ENCODE measurements at regions not wholly inside any gene's neighbourhood (a gene's known extent, or its start where the extent isn't known, plus 50 kb on each side); places are given as distances from the start of the nearest gene placed in this dataset.

GRCh38 chr5:2204366-2205184 is 321.9 kb upstream of the IRX4 start:
- DNase-seq (ENCODE audit: low read depth), result no peak

- no peak for DNase-seq (ENCODE audit: low read depth)
Measured at GRCh38 chr5:2203774-2204173, 321.0 kb upstream of the IRX4 start.

- no peak for DNase-seq (ENCODE audit: low read depth)
Measured at GRCh38 chr5:2201832-2202231, 319.1 kb upstream of the IRX4 start.

GRCh38 chr5:2201421-2201820 is 318.7 kb upstream of the IRX4 start:
- no peak for DNase-seq (ENCODE audit: low read depth)

DNA sequence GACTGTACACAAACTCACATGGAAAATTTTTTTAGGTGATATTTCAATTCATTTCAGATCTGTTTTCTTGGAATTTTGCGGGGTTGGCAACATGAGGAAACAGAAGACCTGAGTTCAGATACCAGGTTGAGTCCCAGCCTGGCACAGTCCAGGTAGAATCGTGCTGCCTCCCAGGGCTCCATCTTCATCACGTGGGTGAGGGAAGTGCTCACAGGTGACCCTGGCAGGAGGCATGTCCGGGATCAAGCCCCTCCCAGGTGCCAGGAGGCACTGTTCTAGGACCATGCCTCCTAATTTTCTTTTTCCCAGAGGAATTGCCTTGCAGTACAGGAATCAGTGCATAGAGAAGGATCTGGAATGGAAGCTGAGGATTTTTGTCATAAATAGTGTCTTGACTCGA is 318.3 kb upstream of the IRX4 start:
- no peak for DNase-seq (ENCODE audit: low read depth)

- DNase-seq (ENCODE audit: low read depth), result no peak
Measured at GRCh38 chr5:2200261-2200950, 317.7 kb upstream of the IRX4 start.

GRCh38 chr5:2199697-2200096 is 317.0 kb upstream of the IRX4 start:
- no peak for DNase-seq (ENCODE audit: low read depth)

DNA sequence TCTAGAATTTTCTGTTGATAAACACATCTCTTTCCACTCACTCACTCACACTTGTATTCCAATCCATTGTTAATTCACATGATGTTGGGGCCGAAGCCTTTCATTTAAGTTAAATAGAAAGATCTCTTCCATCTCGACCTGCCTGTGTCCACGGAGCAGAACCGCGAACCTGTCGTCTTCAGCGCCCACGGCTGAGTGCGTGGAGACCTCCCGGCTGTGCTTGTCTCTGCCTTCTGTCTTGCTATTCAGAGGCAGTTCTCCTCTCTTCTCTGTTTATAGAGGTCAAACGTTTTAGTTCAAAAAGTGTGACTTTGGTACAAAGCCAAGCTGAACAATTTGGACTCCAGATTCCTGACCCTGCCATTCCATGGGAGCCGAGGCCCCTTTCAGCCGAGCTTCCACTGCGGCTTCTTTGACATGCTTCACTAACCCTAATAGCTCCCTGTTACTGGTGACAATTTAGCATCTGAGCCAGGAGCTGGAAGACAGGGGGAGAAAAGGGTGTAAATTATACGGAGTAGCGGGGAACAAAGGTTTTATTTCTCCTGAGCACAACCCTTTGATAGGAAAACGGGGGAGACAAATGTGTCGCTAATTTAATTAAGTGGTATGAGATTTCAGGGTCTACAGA is 314.4 kb upstream of the IRX4 start:
- DNase-seq (ENCODE audit: low read depth), result no peak

- DNase-seq (ENCODE audit: low read depth), result no peak
Measured at GRCh38 chr5:2196416-2196815, 313.7 kb upstream of the IRX4 start.

DNA sequence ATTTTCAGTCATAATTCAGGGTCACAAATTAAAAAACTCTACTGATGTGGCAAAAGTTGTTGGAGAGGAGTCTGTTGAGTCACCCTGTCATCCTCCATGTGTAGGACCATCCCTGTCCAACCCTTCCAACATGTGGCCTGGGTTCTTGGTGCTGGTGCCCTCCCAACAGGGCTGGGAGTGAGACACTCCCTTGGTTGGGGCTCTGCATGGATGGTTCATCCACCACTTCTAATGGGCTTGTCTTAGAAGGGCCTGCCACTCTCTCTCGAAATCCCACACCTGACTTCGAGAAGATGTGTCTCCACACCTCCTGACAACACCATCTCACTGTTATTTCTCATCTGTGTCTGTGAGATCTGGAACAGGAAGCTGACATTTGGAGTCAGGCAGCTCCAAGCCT is 312.2 kb upstream of the IRX4 start:
- no peak for DNase-seq (ENCODE audit: low read depth)

GRCh38 chr5:2194236-2194555 is 311.5 kb upstream of the IRX4 start:
- no peak for DNase-seq (ENCODE audit: low read depth)

DNA sequence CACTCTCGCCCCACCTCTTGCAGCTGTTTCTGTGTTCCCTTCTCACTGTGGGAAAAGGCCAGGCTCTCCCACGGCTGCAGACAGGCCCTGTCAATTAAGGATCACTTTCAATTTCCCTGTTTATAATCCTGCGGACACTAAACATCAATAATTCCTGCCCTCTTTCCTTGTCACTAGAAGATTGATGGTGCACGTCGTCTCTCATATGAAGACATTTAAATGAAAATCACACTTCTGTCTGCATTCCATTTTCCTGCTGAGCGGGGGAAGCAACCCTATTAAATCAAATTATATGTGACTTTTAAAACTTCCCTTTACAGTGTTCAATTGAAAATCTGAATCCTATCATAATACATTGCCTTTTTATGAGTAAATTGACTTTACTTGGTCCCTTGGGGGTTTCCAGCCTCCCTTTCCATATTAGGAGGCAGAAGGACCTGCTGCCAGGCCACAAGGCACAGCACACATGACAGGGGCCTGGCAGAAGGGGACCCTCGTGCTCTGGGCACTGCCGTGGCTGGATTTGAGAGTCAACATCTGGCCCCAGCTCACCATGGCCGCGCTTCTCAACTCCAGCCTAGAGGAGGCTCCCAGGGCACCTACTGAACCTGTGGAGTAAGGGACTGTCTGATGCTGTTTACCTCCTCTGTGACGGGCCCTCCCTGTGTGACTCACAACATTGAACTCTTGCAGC is 311.0 kb upstream of the IRX4 start:
- DNase-seq (ENCODE audit: low read depth), result no peak

- DNase-seq (ENCODE audit: low read depth), result no peak
Measured at GRCh38 chr5:2193142-2193541, 310.4 kb upstream of the IRX4 start.

- no peak for DNase-seq (ENCODE audit: low read depth)
Measured at GRCh38 chr5:2192496-2192895, 309.8 kb upstream of the IRX4 start.

GRCh38 chr5:2191972-2192371 is 309.2 kb upstream of the IRX4 start:
- DNase-seq (ENCODE audit: low read depth), result no peak

DNA sequence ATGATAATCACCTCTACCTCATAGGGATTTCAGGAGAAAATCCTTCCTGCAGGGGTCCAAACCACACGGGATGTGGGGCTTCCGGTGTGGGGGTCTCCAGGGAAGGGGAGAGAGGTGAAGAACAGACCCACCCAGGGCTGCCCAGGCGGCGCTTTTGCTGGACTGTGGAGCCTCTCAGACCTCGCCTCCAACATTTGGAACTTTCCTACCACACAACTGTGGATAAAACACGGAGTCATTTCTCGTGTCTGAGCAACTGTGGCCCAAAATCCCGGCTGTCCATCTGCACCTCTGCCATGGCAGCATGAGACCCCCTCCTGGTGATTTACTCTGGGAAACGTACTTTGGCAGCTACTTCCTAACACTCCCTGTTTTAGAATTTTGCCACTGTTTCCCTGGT is 307.8 kb upstream of the IRX4 start:
- DNase-seq (ENCODE audit: low read depth), result no peak

DNA sequence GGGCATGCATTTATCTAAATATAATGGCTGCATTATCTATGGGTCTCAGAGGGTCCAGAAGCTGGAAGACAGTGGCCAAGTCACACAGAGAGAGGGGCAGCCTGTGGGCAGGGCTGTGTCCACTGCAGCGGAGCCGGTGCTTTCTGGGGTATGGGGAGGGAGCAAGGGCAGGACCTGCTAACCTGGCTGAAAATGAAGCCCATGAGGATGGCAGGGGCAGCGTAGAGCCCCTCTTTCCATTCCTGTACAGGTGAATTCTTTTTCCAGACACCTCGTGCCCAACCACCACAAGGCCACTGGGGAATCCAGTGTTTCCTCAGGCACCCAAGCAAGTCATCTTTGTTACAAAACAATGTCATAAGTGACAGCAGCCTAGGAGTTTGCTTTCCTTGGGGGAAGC is 305.9 kb upstream of the IRX4 start:
- no peak for DNase-seq (ENCODE audit: low read depth)

GRCh38 chr5:2188137-2188536 is 305.4 kb upstream of the IRX4 start:
- no peak for DNase-seq (ENCODE audit: low read depth)

DNA sequence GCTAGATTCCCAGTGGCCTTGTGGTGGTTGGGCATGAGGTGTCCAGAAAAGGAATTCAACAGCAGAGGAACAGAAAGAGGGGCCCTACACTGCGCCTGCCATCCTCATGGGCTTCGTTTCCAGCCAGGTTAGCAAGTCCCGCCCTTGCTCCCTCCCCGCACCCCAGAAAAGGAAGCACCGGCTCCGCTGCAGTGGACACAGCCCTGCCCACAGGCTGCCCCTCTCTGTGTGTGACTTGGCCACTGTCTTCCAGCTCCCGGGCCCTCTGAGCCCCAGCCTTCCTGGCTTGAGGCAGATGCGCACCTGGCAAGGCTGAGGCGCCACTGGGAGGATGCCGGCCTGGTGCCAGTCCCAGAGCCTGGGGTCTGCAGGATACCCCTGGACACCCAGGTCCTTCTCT is 305.0 kb upstream of the IRX4 start:
- no peak for DNase-seq (ENCODE audit: low read depth)

- DNase-seq (ENCODE audit: low read depth), result no peak
Measured at GRCh38 chr5:2187156-2187555, 304.4 kb upstream of the IRX4 start.

GRCh38 chr5:2186472-2187015 is 303.8 kb upstream of the IRX4 start:
- DNase-seq (ENCODE audit: low read depth), result no peak

DNA sequence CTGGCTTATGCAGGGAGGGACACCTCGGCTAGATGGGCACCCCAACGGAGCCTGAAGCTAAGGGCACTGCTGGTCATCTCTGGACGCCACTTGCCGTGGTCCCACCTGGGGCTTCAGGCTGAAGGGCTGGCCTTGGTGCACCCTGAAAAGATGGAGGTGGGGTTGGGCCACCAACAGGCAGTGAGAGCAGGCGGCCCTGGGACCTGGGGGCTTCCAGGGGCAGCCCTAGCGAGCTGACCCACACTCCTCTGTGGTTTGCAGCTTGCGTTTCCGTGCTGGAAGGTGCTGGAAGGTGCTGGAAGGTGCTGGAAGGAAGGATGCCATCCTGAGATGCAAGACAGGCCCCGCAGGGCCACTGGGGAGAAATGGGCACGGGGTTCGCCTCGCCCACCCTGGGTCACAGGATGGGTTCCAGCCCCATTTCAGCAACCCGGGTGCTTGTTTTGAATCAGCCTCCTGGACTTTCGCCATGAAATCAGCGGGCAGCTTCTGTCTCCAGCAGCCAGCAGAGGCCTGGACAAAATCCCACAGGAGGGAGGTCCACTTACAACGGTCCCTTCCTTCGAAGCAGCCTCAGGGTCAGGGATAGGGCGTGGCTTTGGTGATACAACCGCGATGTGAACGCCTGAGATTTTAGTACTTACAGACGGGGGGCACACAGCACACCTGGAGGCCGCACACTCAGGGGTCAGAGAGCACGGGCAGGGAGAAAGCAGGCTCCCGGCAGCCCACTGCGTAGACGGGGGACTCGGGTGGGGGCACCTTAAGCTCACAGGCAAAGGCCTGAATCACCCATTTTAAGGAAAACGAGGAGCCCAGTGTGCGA is 303.1 kb upstream of the IRX4 start:
- DNase-seq (ENCODE audit: low read depth), result no peak

Data from stimulated activated CD8-positive, alpha-beta memory T cell treated with anti-CD3 and anti-CD28 coated beads, Interleukin-15, amount 100 ng/mL, for 1 hour (primary cell).